ENCODE measurements at regions not wholly inside any gene's neighbourhood (a gene's known extent, or its start where the extent isn't known, plus 50 kb on each side); places are given as distances from the start of the nearest gene placed in this dataset.

- H3K27me3 ChIP-seq (ENCODE audit: control insufficient read depth, insufficient read depth, low read length), result no peaks in the 10 kb centered on the region
- no peak overlapping the region for H3K4me3 ChIP-seq (ENCODE audit: low read length)
- H3K27ac ChIP-seq (ENCODE audit: low read length), result peak overlapping the region; percentile 88
- H3K4me1 ChIP-seq (ENCODE audit: control insufficient read depth, insufficient read depth, low read length), result peaks cover 27% of the 10 kb centered on the region
- WGBS (ENCODE audit: insufficient coverage, low lambda C conversion rate), result no CpG with 5 or more reads among the region's 5 CpGs
- no peaks in the 10 kb centered on the region for H3K9me3 ChIP-seq (ENCODE audit: control insufficient read depth, low read depth, low read length)
- no peaks in the 10 kb centered on the region for H3K36me3 ChIP-seq (ENCODE audit: control insufficient read depth, insufficient read depth, low read length)
- DNase-seq, result peak in 1 of 2 donors; percentile 94
Measured at GRCh38 chr13:73464758-73465616, 406.2 kb downstream of the KLF5 start.

DNA sequence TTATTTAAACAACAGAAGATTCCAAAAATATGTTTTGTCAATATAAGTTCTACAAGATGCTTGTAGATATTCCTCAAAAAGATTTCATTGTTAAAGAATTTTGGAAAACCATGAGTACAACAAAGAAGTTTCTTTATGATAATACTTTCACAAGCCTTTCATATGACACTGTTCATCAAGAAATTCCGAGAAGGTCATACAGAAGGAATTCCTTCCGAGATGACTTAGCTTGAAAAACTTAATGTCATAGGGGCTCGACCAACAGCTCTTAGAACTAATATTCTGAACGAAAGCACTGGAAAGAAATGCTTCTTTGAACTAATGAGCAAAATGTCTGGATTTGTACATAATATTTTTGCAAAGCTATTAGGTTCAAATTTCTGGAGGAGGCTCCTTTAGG lies 403.4 kb downstream of the KLF5 start:
- H3K27ac ChIP-seq (ENCODE audit: low read length), result no peak overlapping the region
- no peaks in the 10 kb centered on the region for H3K27me3 ChIP-seq (ENCODE audit: control insufficient read depth, insufficient read depth, low read length)

DNA sequence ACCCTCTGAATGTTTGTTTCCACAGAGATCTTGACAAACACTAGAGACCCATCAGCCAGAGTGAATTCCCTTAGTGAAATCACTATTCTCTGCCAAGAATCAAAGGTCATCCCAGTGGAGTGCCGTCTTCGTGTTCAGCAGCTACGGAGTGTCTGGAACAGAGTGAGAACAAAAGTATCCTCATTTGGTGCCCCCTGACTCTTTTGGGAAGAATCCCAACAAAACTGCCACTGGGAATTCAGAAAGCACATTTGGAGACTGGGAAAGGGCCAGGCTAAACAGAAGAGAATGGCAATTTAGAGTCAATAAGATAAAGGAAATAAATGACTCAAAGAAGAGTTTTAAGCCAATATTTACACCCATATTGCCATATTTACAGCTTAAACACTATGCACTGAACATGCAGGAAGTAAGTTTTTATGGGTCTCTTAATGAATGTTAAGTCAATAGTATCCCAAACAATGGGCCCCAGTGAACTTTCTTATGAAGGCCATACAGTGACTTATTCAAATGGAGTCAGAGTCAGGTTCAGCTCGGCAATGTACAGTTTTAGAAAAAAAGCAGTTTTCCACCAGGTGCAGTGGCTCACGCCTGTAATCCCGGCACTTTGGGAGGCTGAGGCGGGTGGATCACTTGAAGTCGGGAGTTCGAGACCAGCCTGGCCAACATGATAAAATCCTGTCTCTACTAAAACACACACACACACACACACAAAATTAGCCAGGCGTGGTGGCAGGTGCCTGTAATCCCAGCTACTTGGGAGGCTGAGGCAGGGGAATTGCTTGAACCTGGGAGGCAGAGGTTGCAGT lies 392.6 kb downstream of the KLF5 start:
- DNase-seq, result peak; percentile 64 to 89
- Histone ChIP-seq H3K4me1 (ENCODE audit: control insufficient read depth, insufficient read depth, low read length) (no peaks in the 10 kb centered on the region), H3K36me3 (ENCODE audit: control insufficient read depth, insufficient read depth, low read length) (no peaks in the 10 kb centered on the region), H3K4me3 (ENCODE audit: low read length) (no peak overlapping the region), H3K27ac (ENCODE audit: low read length) (peak overlapping the region; percentile 73), H3K27me3 (ENCODE audit: control insufficient read depth, insufficient read depth, low read length) (no peaks in the 10 kb centered on the region), H3K9me3 (ENCODE audit: control insufficient read depth, low read depth, low read length) (no peaks in the 10 kb centered on the region)
- WGBS (ENCODE audit: insufficient coverage, low lambda C conversion rate), result 13% methylated on average over 3 of the region's 10 CpGs

More for the DNA sequence above, 403.4 kb downstream of the KLF5 start:
- no peak for DNase-seq
- no peaks in the 10 kb centered on the region for H3K9me3 ChIP-seq (ENCODE audit: control insufficient read depth, low read depth, low read length)
- peaks cover 24% of the 10 kb centered on the region for H3K4me1 ChIP-seq (ENCODE audit: control insufficient read depth, insufficient read depth, low read length)
- WGBS (ENCODE audit: insufficient coverage, low lambda C conversion rate), result no CpG with 5 or more reads among the region's 4 CpGs
- H3K36me3 ChIP-seq (ENCODE audit: control insufficient read depth, insufficient read depth, low read length), result no peaks in the 10 kb centered on the region
- no peak overlapping the region for H3K4me3 ChIP-seq (ENCODE audit: low read length)

DNA sequence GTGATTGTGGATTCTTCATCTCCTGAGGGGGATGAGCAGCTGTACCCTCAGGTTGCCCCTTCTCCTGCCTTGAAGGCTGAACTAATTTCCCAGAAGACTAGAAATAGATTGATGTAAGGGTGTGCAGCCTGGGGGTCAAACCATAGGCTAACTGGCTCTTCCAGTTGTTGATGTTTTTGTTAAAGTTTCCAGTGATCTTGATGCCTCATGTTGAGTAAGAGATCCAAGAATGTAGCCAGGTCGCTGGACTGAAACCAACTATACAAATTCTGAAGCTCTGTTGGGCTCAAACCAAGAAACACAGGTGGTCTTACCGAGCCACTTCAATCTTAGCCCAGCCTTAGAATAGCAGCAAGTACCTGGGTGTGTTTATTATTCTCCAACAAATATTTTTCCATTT lies 391.8 kb downstream of the KLF5 start:
- DNase-seq, result no peak
- H3K27ac ChIP-seq (ENCODE audit: low read length), result peak overlapping the region; percentile 73
- H3K36me3 ChIP-seq (ENCODE audit: control insufficient read depth, insufficient read depth, low read length), result no peaks in the 10 kb centered on the region
- H3K27me3 ChIP-seq (ENCODE audit: control insufficient read depth, insufficient read depth, low read length), result no peaks in the 10 kb centered on the region
- no peak overlapping the region for H3K4me3 ChIP-seq (ENCODE audit: low read length)
- peaks cover 4% of the 10 kb centered on the region for H3K9me3 ChIP-seq (ENCODE audit: control insufficient read depth, low read depth, low read length)
- WGBS (ENCODE audit: insufficient coverage, low lambda C conversion rate), result no CpG with 5 or more reads among the region's 2 CpGs
- H3K4me1 ChIP-seq (ENCODE audit: control insufficient read depth, insufficient read depth, low read length), result no peaks in the 10 kb centered on the region

DNA sequence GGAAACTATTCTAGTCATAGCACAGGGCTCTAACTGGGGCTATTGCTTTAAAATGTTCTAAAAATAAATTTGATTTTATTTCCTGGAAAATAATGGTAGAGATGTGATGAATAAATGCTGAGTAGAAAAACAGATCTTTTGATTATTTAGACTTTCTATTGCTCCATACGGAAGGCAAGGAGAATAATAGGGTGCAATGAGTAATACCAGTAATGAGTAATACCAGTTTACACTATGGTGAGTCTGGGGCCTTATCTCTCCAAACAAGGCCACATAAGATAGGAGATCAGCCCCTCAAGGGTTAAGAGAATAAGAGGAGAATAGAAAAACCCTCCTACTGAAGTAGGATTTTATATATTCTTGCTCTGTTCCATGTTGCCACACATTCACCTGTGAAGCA lies 390.4 kb downstream of the KLF5 start:
- DNase-seq, result no peak
- Histone ChIP-seq H3K27me3 (ENCODE audit: control insufficient read depth, insufficient read depth, low read length) (no peaks in the 10 kb centered on the region), H3K27ac (ENCODE audit: low read length) (no peak overlapping the region), H3K36me3 (ENCODE audit: control insufficient read depth, insufficient read depth, low read length) (no peaks in the 10 kb centered on the region), H3K4me1 (ENCODE audit: control insufficient read depth, insufficient read depth, low read length) (no peaks in the 10 kb centered on the region), H3K4me3 (ENCODE audit: low read length) (no peak overlapping the region), H3K9me3 (ENCODE audit: control insufficient read depth, low read depth, low read length) (peaks cover 4% of the 10 kb centered on the region)
- WGBS (ENCODE audit: insufficient coverage, low lambda C conversion rate), result 88% methylated on average over 1 of the region's 1 CpG

DNA sequence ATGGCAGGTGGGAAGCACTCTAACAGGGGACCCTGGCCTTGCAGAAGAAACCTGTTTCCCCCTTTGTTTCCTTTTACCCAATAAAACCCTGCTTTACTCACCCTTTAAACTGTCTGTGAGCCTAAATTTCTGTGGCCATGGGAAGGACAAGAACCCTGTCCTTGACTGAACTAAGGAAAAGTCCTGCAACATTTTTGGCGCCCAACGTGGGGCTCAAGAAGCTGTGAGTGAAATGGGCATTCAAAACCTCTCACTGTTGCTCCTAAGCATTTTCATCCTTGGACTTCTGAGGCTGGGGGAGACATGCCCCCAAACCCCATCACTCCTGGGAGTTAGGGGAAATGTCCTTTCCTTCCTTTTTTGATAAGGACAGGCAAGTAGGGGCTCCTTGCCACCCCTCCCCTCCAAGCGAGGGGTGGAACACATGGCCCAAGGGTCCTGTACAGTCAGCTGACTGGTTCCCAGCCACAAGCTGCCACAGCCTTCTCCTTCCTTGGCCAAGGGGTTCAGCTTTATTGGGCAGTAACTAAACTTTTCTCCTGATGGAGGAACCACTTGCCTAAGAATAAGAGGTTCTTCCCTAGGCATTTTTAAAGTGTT lies 381.6 kb downstream of the KLF5 start:
- Histone ChIP-seq H3K9me3 (ENCODE audit: control insufficient read depth, low read depth, low read length) (peaks cover 36% of the 10 kb centered on the region), H3K4me1 (ENCODE audit: control insufficient read depth, insufficient read depth, low read length) (no peaks in the 10 kb centered on the region), H3K36me3 (ENCODE audit: control insufficient read depth, insufficient read depth, low read length) (no peaks in the 10 kb centered on the region), H3K27ac (ENCODE audit: low read length) (no peak overlapping the region), H3K4me3 (ENCODE audit: low read length) (no peak overlapping the region), H3K27me3 (ENCODE audit: control insufficient read depth, insufficient read depth, low read length) (no peaks in the 10 kb centered on the region)
- DNase-seq, result no peak
- no CpG with 5 or more reads among the region's 3 CpGs for WGBS (ENCODE audit: insufficient coverage, low lambda C conversion rate)

GRCh38 chr13:73433890-73434289 lies 375.1 kb downstream of the KLF5 start:
- Histone ChIP-seq H3K4me3 (ENCODE audit: low read length) (no peak overlapping the region), H3K9me3 (ENCODE audit: control insufficient read depth, low read depth, low read length) (peaks cover 6% of the 10 kb centered on the region), H3K36me3 (ENCODE audit: control insufficient read depth, insufficient read depth, low read length) (no peaks in the 10 kb centered on the region), H3K27ac (ENCODE audit: low read length) (no peak overlapping the region), H3K27me3 (ENCODE audit: control insufficient read depth, insufficient read depth, low read length) (no peaks in the 10 kb centered on the region), H3K4me1 (ENCODE audit: control insufficient read depth, insufficient read depth, low read length) (peaks cover 4% of the 10 kb centered on the region)
- peak in 1 of 2 donors; percentile 63 for DNase-seq
- no CpG with 5 or more reads among the region's 2 CpGs for WGBS (ENCODE audit: insufficient coverage, low lambda C conversion rate)

DNA sequence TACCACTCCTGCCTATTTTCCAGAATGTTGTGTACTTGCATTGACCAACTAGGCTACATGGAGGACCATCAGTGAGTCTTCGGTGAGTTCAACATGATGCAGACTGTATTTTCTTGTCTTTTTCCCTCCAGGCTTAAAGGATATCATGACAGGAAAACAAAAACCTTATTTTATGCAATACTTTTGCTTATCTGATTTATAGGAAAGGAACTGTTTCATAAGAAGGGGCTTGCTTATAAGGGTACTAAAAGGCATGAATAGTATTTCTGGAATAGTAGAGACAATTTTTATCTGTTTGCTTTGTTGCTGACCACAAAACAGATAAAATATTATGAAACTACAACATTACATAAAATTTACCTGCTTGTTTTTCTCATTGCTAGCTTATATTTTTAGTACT lies 374.7 kb downstream of the KLF5 start:
- 100% methylated on average over 1 of the region's 1 CpG for WGBS (ENCODE audit: insufficient coverage, low lambda C conversion rate)
- Histone ChIP-seq H3K27ac (ENCODE audit: low read length) (no peak overlapping the region), H3K27me3 (ENCODE audit: control insufficient read depth, insufficient read depth, low read length) (no peaks in the 10 kb centered on the region), H3K9me3 (ENCODE audit: control insufficient read depth, low read depth, low read length) (peaks cover 1% of the 10 kb centered on the region), H3K4me3 (ENCODE audit: low read length) (no peak overlapping the region), H3K4me1 (ENCODE audit: control insufficient read depth, insufficient read depth, low read length) (peaks cover 7% of the 10 kb centered on the region), H3K36me3 (ENCODE audit: control insufficient read depth, insufficient read depth, low read length) (no peaks in the 10 kb centered on the region)
- DNase-seq, result no peak

DNA sequence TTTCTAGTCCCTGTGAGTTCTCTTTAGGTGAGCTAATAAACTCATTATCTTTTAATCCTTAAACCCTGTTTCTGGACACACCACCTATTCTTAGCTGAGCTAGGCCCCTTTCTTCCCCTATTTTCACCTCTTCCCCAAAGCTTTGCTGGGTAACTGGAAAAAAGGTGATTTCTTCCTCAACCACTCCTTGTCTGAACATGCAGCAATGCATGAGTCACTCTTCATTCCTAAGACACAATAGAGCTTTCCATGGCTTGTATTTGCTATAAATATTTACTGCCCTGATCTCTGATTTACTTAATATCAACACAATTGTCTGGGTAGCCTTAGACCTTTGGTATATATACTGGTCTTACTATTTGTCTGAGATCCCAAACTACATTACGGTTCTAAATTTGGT lies 370.9 kb downstream of the KLF5 start:
- Histone ChIP-seq H3K4me3 (ENCODE audit: low read length) (no peak overlapping the region), H3K27me3 (ENCODE audit: control insufficient read depth, insufficient read depth, low read length) (no peaks in the 10 kb centered on the region), H3K9me3 (ENCODE audit: control insufficient read depth, low read depth, low read length) (no peaks in the 10 kb centered on the region), H3K36me3 (ENCODE audit: control insufficient read depth, insufficient read depth, low read length) (no peaks in the 10 kb centered on the region), H3K4me1 (ENCODE audit: control insufficient read depth, insufficient read depth, low read length) (peaks cover 10% of the 10 kb centered on the region), H3K27ac (ENCODE audit: low read length) (peak overlapping the region; percentile 54)
- WGBS (ENCODE audit: insufficient coverage, low lambda C conversion rate), result no CpG with 5 or more reads among the region's 1 CpG
- DNase-seq, result peak in 1 of 2 donors; percentile 52

GRCh38 chr13:73428706-73429105 lies 369.9 kb downstream of the KLF5 start:
- H3K4me3 ChIP-seq (ENCODE audit: low read length), result no peak overlapping the region
- H3K9me3 ChIP-seq (ENCODE audit: control insufficient read depth, low read depth, low read length), result no peaks in the 10 kb centered on the region
- DNase-seq, result no peak
- peaks cover 10% of the 10 kb centered on the region for H3K4me1 ChIP-seq (ENCODE audit: control insufficient read depth, insufficient read depth, low read length)
- WGBS (ENCODE audit: insufficient coverage, low lambda C conversion rate), result no CpG with 5 or more reads among the region's 1 CpG
- H3K36me3 ChIP-seq (ENCODE audit: control insufficient read depth, insufficient read depth, low read length), result no peaks in the 10 kb centered on the region
- peak overlapping the region; percentile 21 for H3K27ac ChIP-seq (ENCODE audit: low read length)
- H3K27me3 ChIP-seq (ENCODE audit: control insufficient read depth, insufficient read depth, low read length), result no peaks in the 10 kb centered on the region
